WTC11 (cell line): ENCODE measurements at regions not wholly inside any gene's neighbourhood (a gene's known extent, or its start where the extent isn't known, plus 50 kb on each side); places are given as distances from the start of the nearest gene placed in this dataset.

ENCODE experiments used
- ATAC-seq: fragments of 200-7000 bp; cut with Tn5 transposase; 2 replicates; pipeline ENCODE4 v1.10.0; 2021; ENCODE audit warnings: mild to moderate bottlenecking, moderate library complexity
- CTCF ChIA-PET: fragments of 300-600 bp; sonication (Branson Sonifier 250); formaldehyde crosslinking; loops from one replicate; lab custom pipeline; 2021; ENCODE audit warnings: antibody characterized with exemption; lab: Charles Lee
- POLR2A ChIA-PET: fragments of 350-600 bp; sonication (Branson Sonifier 250); formaldehyde crosslinking; loops from one replicate; lab custom pipeline; 2021; ENCODE audit warnings: antibody characterized with exemption; lab: Charles Lee
- DNase-seq: peaks from one replicate; pipeline ENCODE4 v3.0.0; 2021; ENCODE audit warnings: low spot score
- H3K27ac Mint-ChIP-seq: 2 replicates; pipeline ENCODE4 v1.8.0; 2021; ENCODE audit warnings: mixed read lengths
- H3K27me3 Mint-ChIP-seq: 2 replicates; pipeline ENCODE4 v1.8.0; 2021; ENCODE audit warnings: low read depth, mild to moderate bottlenecking, moderate library complexity, mixed read lengths
- H3K36me3 Mint-ChIP-seq: 2 replicates; pipeline ENCODE4 v1.8.0; 2021; ENCODE audit warnings: mixed read lengths
- H3K4me1 Mint-ChIP-seq: 2 replicates; pipeline ENCODE4 v1.8.0; 2022; ENCODE audit warnings: mixed read lengths
- H3K4me3 Mint-ChIP-seq: 2 replicates; pipeline ENCODE4 v1.8.0; 2021; ENCODE audit warnings: mild to moderate bottlenecking, moderate library complexity, mixed read lengths
- H3K9me3 Mint-ChIP-seq: 2 replicates; pipeline ENCODE4 v1.8.0; 2021; ENCODE audit warnings: mixed read lengths
- AFF4 ChIP-seq: sonication (generic); formaldehyde crosslinking; IDR thresholded peaks from 2 replicates; pipeline ENCODE4 v1.8.1; 2023; ENCODE audit warnings: mild to moderate bottlenecking, missing genetic modification reagents, borderline replicate concordance
- ATF2 ChIP-seq: sonication (generic); formaldehyde crosslinking; IDR thresholded peaks from 2 replicates; pipeline ENCODE4 v1.8.1; 2022; ENCODE audit warnings: low read depth, missing genetic modification reagents, borderline replicate concordance
- CBFB ChIP-seq: sonication (generic); formaldehyde crosslinking; IDR thresholded peaks from 2 replicates; pipeline ENCODE4 v1.8.1; 2022; ENCODE audit warnings: mild to moderate bottlenecking, low read depth, missing genetic modification reagents
- E2F4 ChIP-seq: sonication (generic); formaldehyde crosslinking; IDR thresholded peaks from 2 replicates; pipeline ENCODE4 v1.8.1; 2022; ENCODE audit warnings: low read depth, mild to moderate bottlenecking, moderate library complexity, missing genetic modification reagents, borderline replicate concordance
- IRF2 ChIP-seq: sonication (generic); formaldehyde crosslinking; IDR thresholded peaks from 2 replicates; pipeline ENCODE4 v1.8.0; 2022; ENCODE audit warnings: low read depth, missing genetic modification reagents, borderline replicate concordance
- MYBL2 ChIP-seq: sonication (generic); formaldehyde crosslinking; IDR thresholded peaks from 2 replicates; pipeline ENCODE4 v1.8.1; 2023; ENCODE audit warnings: mild to moderate bottlenecking, moderate library complexity, missing genetic modification reagents
- NFATC4 ChIP-seq: fragments of 250-450 bp; sonication (Bioruptor Pico); IDR thresholded peaks from 2 replicates; pipeline ENCODE4 v1.9.0; 2021; ENCODE audit warnings: mild to moderate bottlenecking
- NFYB ChIP-seq: sonication (generic); formaldehyde crosslinking; conservative IDR thresholded peaks from 2 replicates; pipeline ENCODE4 v1.8.0; 2022; ENCODE audit warnings: low read depth, missing genetic modification reagents
- SMAD3 ChIP-seq: sonication (generic); formaldehyde crosslinking; IDR thresholded peaks from 2 replicates; pipeline ENCODE4 v1.8.0; 2022; ENCODE audit warnings: missing genetic modification reagents, mild to moderate bottlenecking, borderline replicate concordance
- TCF7 ChIP-seq: sonication (generic); formaldehyde crosslinking; IDR thresholded peaks from 2 replicates; pipeline ENCODE4 v1.8.0; 2022; ENCODE audit warnings: mild to moderate bottlenecking, low read depth, missing genetic modification reagents, moderate library complexity
- TEAD1 ChIP-seq: sonication (generic); formaldehyde crosslinking; IDR thresholded peaks from 2 replicates; pipeline ENCODE4 v1.8.0; 2022; ENCODE audit warnings: mild to moderate bottlenecking, missing genetic modification reagents
- ZNF671 ChIP-seq: fragments of 250-450 bp; sonication (Bioruptor Pico); IDR thresholded peaks from 2 replicates; pipeline ENCODE4 v1.8.0; 2021; ENCODE audit warnings: mild to moderate bottlenecking
- TF ChIP-seq, protein P1 (sequence below): fragments of 250-450 bp; sonication (Bioruptor Pico); IDR thresholded peaks from 2 replicates; pipeline ENCODE4 v1.9.0; 2021; ENCODE audit warnings: mild to moderate bottlenecking
- TF ChIP-seq, protein P2 (sequence below): fragments of 250-450 bp; sonication (Bioruptor Pico); IDR thresholded peaks from 2 replicates; pipeline ENCODE4 v1.9.0; 2021; ENCODE audit warnings: moderate library complexity, mild to moderate bottlenecking, inconsistent platforms, borderline replicate concordance
- TF ChIP-seq, protein P3 (sequence below): sonication (generic); formaldehyde crosslinking; IDR thresholded peaks from 2 replicates; pipeline ENCODE4 v1.8.1; 2023; ENCODE audit warnings: mild to moderate bottlenecking, missing genetic modification reagents, moderate library complexity

- POLR2A ChIA-PET = no interaction called here
- no peaks in the 10 kb centered on the region for H3K27me3 Mint-ChIP-seq
- CTCF ChIA-PET = interaction anchor here (0.6 to 1.3 kb wide), 4 partner anchors 130 to 330 kb away, joined by 3 to 4 read pairs (median 4); no protein-coding TSS in a partner anchor
Observed at GRCh38 chr17:68776451-68776850, 175.3 kb upstream of the FAM20A start.

GRCh38 chr17:68775969-68776368 lies 174.8 kb upstream of the FAM20A start:
- no peak overlapping the region for H3K27ac Mint-ChIP-seq
- ChIA-PET POLR2A (no interaction called here), CTCF (no interaction called here)
- peaks cover 4% of the 10 kb centered on the region; the same call in 1 of the 2 replicates for H3K4me1 Mint-ChIP-seq
- H3K9me3 Mint-ChIP-seq = peaks cover 8% of the 10 kb centered on the region
- no peak overlapping the region for H3K4me3 Mint-ChIP-seq
- ATAC-seq (no peak), DNase-seq (no peak)
- peaks cover 6% of the 10 kb centered on the region for H3K36me3 Mint-ChIP-seq
- H3K27me3 Mint-ChIP-seq = no peaks in the 10 kb centered on the region
- TF ChIP-seq, protein P1, sequence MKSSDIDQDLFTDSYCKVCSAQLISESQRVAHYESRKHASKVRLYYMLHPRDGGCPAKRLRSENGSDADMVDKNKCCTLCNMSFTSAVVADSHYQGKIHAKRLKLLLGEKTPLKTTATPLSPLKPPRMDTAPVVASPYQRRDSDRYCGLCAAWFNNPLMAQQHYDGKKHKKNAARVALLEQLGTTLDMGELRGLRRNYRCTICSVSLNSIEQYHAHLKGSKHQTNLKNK (CRISPR knock-in tag) = no peak
- TF ChIP-seq ZNF671 (CRISPR knock-in tag) (no peak), MYBL2 (CRISPR knock-in tag) (no peak), ATF2 (no peak), TEAD1 (CRISPR knock-in tag) (no peak), NFATC4 (CRISPR knock-in tag) (no peak), E2F4 (CRISPR knock-in tag) (no peak), NFYB (CRISPR knock-in tag) (no peak)
- TF ChIP-seq, protein P2, sequence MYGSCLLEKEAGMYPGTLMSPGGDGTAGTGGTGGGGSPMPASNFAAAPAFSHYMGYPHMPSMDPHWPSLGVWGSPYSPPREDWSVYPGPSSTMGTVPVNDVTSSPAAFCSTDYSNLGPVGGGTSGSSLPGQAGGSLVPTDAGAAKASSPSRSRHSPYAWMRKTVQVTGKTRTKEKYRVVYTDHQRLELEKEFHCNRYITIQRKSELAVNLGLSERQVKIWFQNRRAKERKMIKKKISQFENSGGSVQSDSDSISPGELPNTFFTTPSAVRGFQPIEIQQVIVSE (CRISPR knock-in tag) = no peak
- TF ChIP-seq, protein P3, sequence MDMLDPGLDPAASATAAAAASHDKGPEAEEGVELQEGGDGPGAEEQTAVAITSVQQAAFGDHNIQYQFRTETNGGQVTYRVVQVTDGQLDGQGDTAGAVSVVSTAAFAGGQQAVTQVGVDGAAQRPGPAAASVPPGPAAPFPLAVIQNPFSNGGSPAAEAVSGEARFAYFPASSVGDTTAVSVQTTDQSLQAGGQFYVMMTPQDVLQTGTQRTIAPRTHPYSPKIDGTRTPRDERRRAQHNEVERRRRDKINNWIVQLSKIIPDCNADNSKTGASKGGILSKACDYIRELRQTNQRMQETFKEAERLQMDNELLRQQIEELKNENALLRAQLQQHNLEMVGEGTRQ (CRISPR knock-in tag) = no peak

More at GRCh38 chr17:68776451-68776850, 175.3 kb upstream of the FAM20A start:
- Mint-ChIP-seq H3K9me3 (peaks cover 9% of the 10 kb centered on the region), H3K27ac (no peak overlapping the region), H3K4me3 (no peak overlapping the region), H3K36me3 (peaks cover 6% of the 10 kb centered on the region), H3K4me1 (peaks cover 4% of the 10 kb centered on the region; the same call in 1 of the 2 replicates)
- no peak for DNase-seq
- TF ChIP-seq CBFB (CRISPR knock-in tag) (no peak), AFF4 (CRISPR knock-in tag) (no peak), SMAD3 (CRISPR knock-in tag) (no peak), IRF2 (CRISPR knock-in tag) (no peak), TCF7 (no peak)
- ATAC-seq = no peak
